ENCODE measurements at regions not wholly inside any gene's neighbourhood (a gene's known extent, or its start where the extent isn't known, plus 50 kb on each side); places are given as distances from the start of the nearest gene placed in this dataset.

GRCh38 chr3:22526266-22526837 lies 676.8 kb upstream of the UBE2E2 start:
- H3K56ac ChIP-seq (ENCODE audit: insufficient read length, low read depth, low read length): no peak overlapping the region
- no peak overlapping the region for H2BK20ac ChIP-seq (ENCODE audit: low read depth, low read length, poor library complexity, severe bottlenecking)
- no peak overlapping the region for H3T11ph ChIP-seq (ENCODE audit: low read length)
- H3K36me3 Mint-ChIP-seq (ENCODE audit: insufficient read depth in 1 of 3, low read depth in 3 of 3): no peaks in the 10 kb centered on the region
- no peak overlapping the region for H3K9ac ChIP-seq (ENCODE audit: extremely low read depth, insufficient read length, low read length)
- H3K18ac ChIP-seq (ENCODE audit: insufficient read length, low read depth, low read length): no peak overlapping the region
- H3K9me3 ChIP-seq (ENCODE audit: control insufficient read depth, low read depth, low read length): no peaks in the 10 kb centered on the region
- TF ChIP-seq, protein P1, sequence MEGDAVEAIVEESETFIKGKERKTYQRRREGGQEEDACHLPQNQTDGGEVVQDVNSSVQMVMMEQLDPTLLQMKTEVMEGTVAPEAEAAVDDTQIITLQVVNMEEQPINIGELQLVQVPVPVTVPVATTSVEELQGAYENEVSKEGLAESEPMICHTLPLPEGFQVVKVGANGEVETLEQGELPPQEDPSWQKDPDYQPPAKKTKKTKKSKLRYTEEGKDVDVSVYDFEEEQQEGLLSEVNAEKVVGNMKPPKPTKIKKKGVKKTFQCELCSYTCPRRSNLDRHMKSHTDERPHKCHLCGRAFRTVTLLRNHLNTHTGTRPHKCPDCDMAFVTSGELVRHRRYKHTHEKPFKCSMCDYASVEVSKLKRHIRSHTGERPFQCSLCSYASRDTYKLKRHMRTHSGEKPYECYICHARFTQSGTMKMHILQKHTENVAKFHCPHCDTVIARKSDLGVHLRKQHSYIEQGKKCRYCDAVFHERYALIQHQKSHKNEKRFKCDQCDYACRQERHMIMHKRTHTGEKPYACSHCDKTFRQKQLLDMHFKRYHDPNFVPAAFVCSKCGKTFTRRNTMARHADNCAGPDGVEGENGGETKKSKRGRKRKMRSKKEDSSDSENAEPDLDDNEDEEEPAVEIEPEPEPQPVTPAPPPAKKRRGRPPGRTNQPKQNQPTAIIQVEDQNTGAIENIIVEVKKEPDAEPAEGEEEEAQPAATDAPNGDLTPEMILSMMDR (conservative IDR thresholded peaks at IDR 0.05): no peak
- H3K4me1 Mint-ChIP-seq: no peaks in the 10 kb centered on the region
- H2BK120ac ChIP-seq (ENCODE audit: low read depth, low read length, poor library complexity, severe bottlenecking): no peak overlapping the region
- H2AFZ ChIP-seq (ENCODE audit: low read length): no peak overlapping the region
- no CpG with 5 or more reads among the region's 1 CpG for WGBS (ENCODE audit: extremely low coverage, insufficient read length, low lambda C conversion rate)
- no peaks in the 10 kb centered on the region for H3K79me1 ChIP-seq (ENCODE audit: insufficient read depth, low read depth, low read length, poor library complexity, severe bottlenecking)
- H4K5ac ChIP-seq (ENCODE audit: insufficient read length, low read depth, low read length): no peak overlapping the region
- peaks cover 0 to 2% of the 10 kb centered on the region in 2 experiments; a peak in 1 of 5 replicates for H3K9me3 Mint-ChIP-seq
- no peak overlapping the region for H2AK5ac ChIP-seq (ENCODE audit: insufficient read length, low read length)
- H2BK15ac ChIP-seq (ENCODE audit: low read depth, low read length): no peak overlapping the region
- H3K23me2 ChIP-seq (ENCODE audit: insufficient read length, low read depth, low read length, poor library complexity, severe bottlenecking): no peaks in the 10 kb centered on the region
- H4K91ac ChIP-seq (ENCODE audit: insufficient read length, low read depth, low read length): no peak overlapping the region
- no peak overlapping the region for H3K27ac Mint-ChIP-seq
- no peaks in the 10 kb centered on the region for H4K20me1 ChIP-seq (ENCODE audit: control insufficient read depth, insufficient read depth, insufficient read length)
- H3K14ac ChIP-seq (ENCODE audit: insufficient read depth, low read length): no peak overlapping the region
- H4K8ac ChIP-seq (replicated peaks; ENCODE audit: insufficient read length, low read depth, low read length): no peak overlapping the region
- no peaks in the 10 kb centered on the region for H3K27me3 ChIP-seq (ENCODE audit: insufficient read depth, low read length)
- no peaks in the 10 kb centered on the region for H3K4me1 ChIP-seq (ENCODE audit: insufficient read depth, low read length)
- H3K4ac ChIP-seq (ENCODE audit: low read depth, low read length): no peak overlapping the region
- no peaks in the 10 kb centered on the region for H3K27me3 Mint-ChIP-seq (ENCODE audit: low read depth)
- H2BK12ac ChIP-seq (ENCODE audit: insufficient read length, low read depth, low read length): no peak overlapping the region
- no peak overlapping the region for H3K4me3 Mint-ChIP-seq
- H3K27ac ChIP-seq (ENCODE audit: insufficient read length, low read depth, low read length): no peak overlapping the region
- no peak overlapping the region for H3K4me2 ChIP-seq (ENCODE audit: insufficient read depth, insufficient read length, low read length)
- no peak for DNase-seq
- no peak overlapping the region for H3K23ac ChIP-seq (ENCODE audit: insufficient read length, low read depth, low read length)
- no peaks in the 10 kb centered on the region for H3K79me2 ChIP-seq (ENCODE audit: insufficient read depth, low read length)
- no peak overlapping the region for H2BK5ac ChIP-seq (ENCODE audit: insufficient read length, low read length)
